IPS DF 6.9 (cell line): ENCODE measurements at regions not wholly inside any gene's neighbourhood (a gene's known extent, or its start where the extent isn't known, plus 50 kb on each side); places are given as distances from the start of the nearest gene placed in this dataset.

Source experiments
- DNase-seq: peaks from one replicate; pipeline ENCODE4 v3.0.0-alpha.2; 2013; ENCODE audit warnings: low read depth, low spot score
- H3K27ac ChIP-seq: one replicate; pipeline ENCODE4 v1.5.1; 2013; ENCODE audit warnings: low read length, control low read depth
- H3K27me3 ChIP-seq: 2 replicates; pipeline ENCODE4 v1.6.1; 2013; ENCODE audit warnings: mild to moderate bottlenecking, low read length; ENCODE audit not compliant: control insufficient read depth, insufficient read depth
- H3K36me3 ChIP-seq: 2 replicates; pipeline ENCODE4 v1.6.1; 2013; ENCODE audit warnings: low read length; ENCODE audit not compliant: control insufficient read depth, insufficient read depth
- H3K4me1 ChIP-seq: 2 replicates; pipeline ENCODE4 v1.6.1; 2013; ENCODE audit warnings: low read length; ENCODE audit not compliant: control insufficient read depth, insufficient read depth
- H3K4me3 ChIP-seq: 2 replicates; pipeline ENCODE4 v1.5.1; 2013; ENCODE audit warnings: mild to moderate bottlenecking, low read length
- H3K9me3 ChIP-seq: 2 replicates; pipeline ENCODE4 v1.6.1; 2013; ENCODE audit warnings: low read length, inconsistent platforms; ENCODE audit not compliant: control insufficient read depth, insufficient read depth
- WGBS: extraction: QIAGEN DNeasy Blood & Tissue Kit; methylation state at CpG from one replicate; pipeline ENCODE4 v1.1.7; 2013; ENCODE audit warnings: mixed read lengths, missing lambda C conversion rate; ENCODE audit not compliant: insufficient read length, insufficient coverage; 5-methylcytosine and 5-hydroxymethylcytosine counted together

GRCh38 chr7:62361-63116 lies 129.8 kb upstream of the FAM20C start:
- WGBS, result no CpG with 5 or more reads among the region's 26 CpGs
- Histone ChIP-seq H3K27me3 (no peaks in the 10 kb centered on the region), H3K36me3 (no peaks in the 10 kb centered on the region), H3K9me3 (no peaks in the 10 kb centered on the region), H3K4me3 (no peak overlapping the region), H3K27ac (no peak overlapping the region), H3K4me1 (0 out of 2 replicates have a peak, but pooled peaks cover 3% of the 10 kb centered on the region)
- DNase-seq, result no peak

- no peaks in the 10 kb centered on the region for H3K9me3 ChIP-seq
- WGBS, result no CpG with 5 or more reads among the region's 5 CpGs
- H3K4me1 ChIP-seq, result 0 out of 2 replicates have a peak, but pooled peaks cover 3% of the 10 kb centered on the region
- no peak for DNase-seq
- H3K4me3 ChIP-seq, result no peak overlapping the region
- H3K27me3 ChIP-seq, result no peaks in the 10 kb centered on the region
- H3K36me3 ChIP-seq, result no peaks in the 10 kb centered on the region
- H3K27ac ChIP-seq, result no peak overlapping the region
Observed at GRCh38 chr7:63117-63480, 129.3 kb upstream of the FAM20C start.

DNA sequence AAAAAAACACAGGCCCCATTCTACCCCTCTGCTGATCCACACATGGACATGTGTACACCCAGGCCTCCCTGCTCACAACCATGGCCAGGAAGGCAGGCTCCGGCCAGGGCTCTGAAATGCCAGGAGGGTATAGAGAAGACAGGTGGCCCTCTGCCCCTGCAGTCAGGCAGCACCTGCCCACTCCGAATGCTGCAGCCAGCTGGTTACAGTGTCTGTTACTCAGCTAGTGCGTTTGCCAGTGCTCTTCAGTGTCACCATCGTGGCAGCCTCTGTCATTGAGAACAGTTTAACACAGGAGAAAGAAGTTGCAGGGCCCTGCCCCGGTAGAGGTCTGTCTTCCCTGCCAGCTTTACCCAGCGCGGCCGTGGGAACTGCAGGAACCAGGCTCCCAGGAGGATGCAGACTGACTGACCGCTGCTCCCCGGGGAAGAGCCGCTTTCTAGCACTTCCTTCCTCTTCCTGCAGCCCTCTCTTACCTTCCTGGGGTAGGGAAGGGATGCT lies 128.8 kb upstream of the FAM20C start:
- H3K36me3 ChIP-seq, result no peaks in the 10 kb centered on the region
- H3K27me3 ChIP-seq, result no peaks in the 10 kb centered on the region
- H3K4me3 ChIP-seq, result no peak overlapping the region
- DNase-seq, result no peak
- WGBS, result no CpG with 5 or more reads among the region's 11 CpGs
- no peak overlapping the region for H3K27ac ChIP-seq
- no peaks in the 10 kb centered on the region for H3K9me3 ChIP-seq
- 0 out of 2 replicates have a peak, but pooled peaks cover 3% of the 10 kb centered on the region for H3K4me1 ChIP-seq

DNA sequence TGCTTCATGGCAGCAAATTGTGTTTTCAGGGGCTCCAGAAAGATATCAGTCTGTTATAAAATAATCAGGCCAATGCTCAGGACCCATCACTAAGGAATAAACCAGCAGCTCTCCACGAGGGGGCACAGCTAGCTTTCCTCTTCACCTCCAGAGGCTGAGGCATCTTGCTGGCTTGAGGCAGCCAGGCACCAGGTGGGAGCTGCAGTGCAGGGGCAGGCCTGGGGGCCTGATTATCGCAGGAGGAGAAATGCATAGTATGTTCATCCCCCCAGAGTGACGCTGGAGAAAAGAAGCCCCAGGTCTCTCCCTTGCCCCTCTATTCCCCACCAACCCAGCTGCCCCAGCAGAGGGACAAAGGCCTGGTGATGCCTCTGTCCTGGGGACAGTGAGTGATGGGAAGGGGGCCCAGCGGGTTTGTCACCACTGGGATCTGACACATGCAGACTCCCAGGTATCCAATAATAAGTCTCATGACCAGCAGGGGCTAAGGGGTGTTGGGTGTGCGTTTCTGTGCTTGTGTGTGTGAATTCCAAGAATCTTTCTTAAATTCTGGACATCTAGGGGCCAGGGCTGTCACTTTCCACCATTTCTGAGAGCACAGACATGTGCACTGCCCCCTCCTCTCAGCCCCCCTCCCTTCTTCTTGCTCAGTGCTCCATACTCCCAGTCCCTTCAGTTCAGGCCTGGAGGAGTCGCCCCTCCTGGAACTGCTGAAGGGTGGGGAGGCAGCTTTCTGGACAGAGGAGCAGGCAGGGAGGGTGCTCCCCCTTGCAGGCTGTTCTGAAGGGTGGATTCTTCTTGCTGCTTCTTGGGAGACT lies 128.1 kb upstream of the FAM20C start:
- no peak for DNase-seq
- no peaks in the 10 kb centered on the region for H3K27me3 ChIP-seq
- no peaks in the 10 kb centered on the region for H3K36me3 ChIP-seq
- H3K9me3 ChIP-seq, result no peaks in the 10 kb centered on the region
- no CpG with 5 or more reads among the region's 6 CpGs for WGBS
- H3K4me3 ChIP-seq, result no peak overlapping the region
- H3K27ac ChIP-seq, result no peak overlapping the region
- H3K4me1 ChIP-seq, result 0 out of 2 replicates have a peak, but pooled peaks cover 3% of the 10 kb centered on the region

GRCh38 chr7:64916-65341 lies 127.4 kb upstream of the FAM20C start:
- Histone ChIP-seq H3K4me3 (no peak overlapping the region), H3K27me3 (no peaks in the 10 kb centered on the region), H3K36me3 (no peaks in the 10 kb centered on the region), H3K4me1 (0 out of 2 replicates have a peak, but pooled peaks cover 1% of the 10 kb centered on the region), H3K27ac (no peak overlapping the region), H3K9me3 (no peaks in the 10 kb centered on the region)
- no peak for DNase-seq
- no CpG with 5 or more reads among the region's 11 CpGs for WGBS

- Histone ChIP-seq H3K27ac (no peak overlapping the region), H3K4me1 (no peaks in the 10 kb centered on the region), H3K4me3 (no peak overlapping the region), H3K36me3 (no peaks in the 10 kb centered on the region), H3K27me3 (no peaks in the 10 kb centered on the region), H3K9me3 (no peaks in the 10 kb centered on the region)
- WGBS, result no CpG with 5 or more reads among the region's 8 CpGs
- no peak for DNase-seq
Observed at GRCh38 chr7:65554-65953, 126.8 kb upstream of the FAM20C start.

DNA sequence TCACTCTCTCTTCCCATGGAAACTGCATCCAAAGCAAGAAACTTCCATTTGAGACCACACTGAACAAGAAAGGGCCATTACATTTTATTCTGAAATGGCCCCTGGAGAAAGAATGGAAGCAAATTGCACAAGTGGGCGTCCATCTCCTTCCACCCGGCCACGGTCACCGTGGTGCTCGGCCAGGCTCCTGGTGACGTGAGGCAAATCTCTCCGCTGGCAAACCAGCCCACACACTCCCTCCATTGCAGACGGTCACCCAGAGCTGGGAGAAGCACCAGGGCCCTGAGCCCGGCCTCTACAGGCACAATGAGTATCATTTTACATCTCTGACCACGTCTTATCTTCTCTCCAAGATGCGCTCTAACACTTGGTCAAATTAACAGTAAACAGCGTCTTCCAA lies 126.1 kb upstream of the FAM20C start:
- no CpG with 5 or more reads among the region's 12 CpGs for WGBS
- H3K36me3 ChIP-seq, result no peaks in the 10 kb centered on the region
- H3K4me1 ChIP-seq, result no peaks in the 10 kb centered on the region
- H3K9me3 ChIP-seq, result no peaks in the 10 kb centered on the region
- H3K27ac ChIP-seq, result no peak overlapping the region
- no peak overlapping the region for H3K4me3 ChIP-seq
- no peak for DNase-seq
- H3K27me3 ChIP-seq, result no peaks in the 10 kb centered on the region

GRCh38 chr7:66741-67140 lies 125.6 kb upstream of the FAM20C start:
- no CpG with 5 or more reads among the region's 12 CpGs for WGBS

GRCh38 chr7:67661-68395 lies 124.5 kb upstream of the FAM20C start:
- Histone ChIP-seq H3K4me1 (no peaks in the 10 kb centered on the region), H3K27ac (no peak overlapping the region), H3K36me3 (no peaks in the 10 kb centered on the region), H3K4me3 (no peak overlapping the region), H3K9me3 (no peaks in the 10 kb centered on the region), H3K27me3 (no peaks in the 10 kb centered on the region)
- DNase-seq, result no peak
- no CpG with 5 or more reads among the region's 11 CpGs for WGBS

More at GRCh38 chr7:66741-67140, 125.6 kb upstream of the FAM20C start:
- Histone ChIP-seq H3K27me3 (no peaks in the 10 kb centered on the region), H3K27ac (no peak overlapping the region), H3K36me3 (no peaks in the 10 kb centered on the region), H3K9me3 (no peaks in the 10 kb centered on the region), H3K4me1 (no peaks in the 10 kb centered on the region), H3K4me3 (no peak overlapping the region)
- no peak for DNase-seq

DNA sequence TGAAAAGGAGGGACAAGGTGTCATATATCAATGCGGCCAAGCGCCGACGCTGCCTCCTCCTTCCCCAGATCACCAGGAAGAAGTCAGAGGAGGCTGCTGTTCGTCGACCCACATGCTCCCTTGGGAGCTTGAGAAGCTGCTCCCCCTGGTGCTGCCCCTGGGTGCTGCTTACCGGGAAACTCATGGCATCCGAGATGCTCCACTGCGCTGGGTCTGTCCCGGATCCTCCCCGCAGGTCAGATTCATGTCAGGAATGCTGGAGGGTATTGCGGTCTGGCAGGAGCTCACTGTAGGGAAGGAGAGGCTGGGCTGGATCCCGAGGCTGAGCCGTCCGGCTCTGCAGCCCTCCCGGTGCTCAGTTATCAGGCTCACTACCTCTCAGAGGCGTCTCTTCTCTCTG lies 123.7 kb upstream of the FAM20C start:
- WGBS, result no CpG with 5 or more reads among the region's 17 CpGs
- Histone ChIP-seq H3K4me1 (no peaks in the 10 kb centered on the region), H3K4me3 (no peak overlapping the region), H3K27ac (no peak overlapping the region), H3K27me3 (no peaks in the 10 kb centered on the region), H3K36me3 (no peaks in the 10 kb centered on the region), H3K9me3 (no peaks in the 10 kb centered on the region)
- DNase-seq, result no peak
